Stimulated activated CD4-positive, alpha-beta T cell treated with anti-CD3 and anti-CD28 coated beads, TNF-alpha, amount 100 ng/mL, for 4 hours (primary cell): ENCODE measurements at regions not wholly inside any gene's neighbourhood (a gene's known extent, or its start where the extent isn't known, plus 50 kb on each side); places are given as distances from the start of the nearest gene placed in this dataset.
A peak's percentile ranks its signal among the peaks of the same experiment; 100 is the strongest.

Experiments
- DNase-seq, 3 experiments: peaks; one replicate each; pipeline ENCODE4 v3.0.0-alpha.2; 2020; ENCODE audit warnings: low read depth in 3 of 3

DNA sequence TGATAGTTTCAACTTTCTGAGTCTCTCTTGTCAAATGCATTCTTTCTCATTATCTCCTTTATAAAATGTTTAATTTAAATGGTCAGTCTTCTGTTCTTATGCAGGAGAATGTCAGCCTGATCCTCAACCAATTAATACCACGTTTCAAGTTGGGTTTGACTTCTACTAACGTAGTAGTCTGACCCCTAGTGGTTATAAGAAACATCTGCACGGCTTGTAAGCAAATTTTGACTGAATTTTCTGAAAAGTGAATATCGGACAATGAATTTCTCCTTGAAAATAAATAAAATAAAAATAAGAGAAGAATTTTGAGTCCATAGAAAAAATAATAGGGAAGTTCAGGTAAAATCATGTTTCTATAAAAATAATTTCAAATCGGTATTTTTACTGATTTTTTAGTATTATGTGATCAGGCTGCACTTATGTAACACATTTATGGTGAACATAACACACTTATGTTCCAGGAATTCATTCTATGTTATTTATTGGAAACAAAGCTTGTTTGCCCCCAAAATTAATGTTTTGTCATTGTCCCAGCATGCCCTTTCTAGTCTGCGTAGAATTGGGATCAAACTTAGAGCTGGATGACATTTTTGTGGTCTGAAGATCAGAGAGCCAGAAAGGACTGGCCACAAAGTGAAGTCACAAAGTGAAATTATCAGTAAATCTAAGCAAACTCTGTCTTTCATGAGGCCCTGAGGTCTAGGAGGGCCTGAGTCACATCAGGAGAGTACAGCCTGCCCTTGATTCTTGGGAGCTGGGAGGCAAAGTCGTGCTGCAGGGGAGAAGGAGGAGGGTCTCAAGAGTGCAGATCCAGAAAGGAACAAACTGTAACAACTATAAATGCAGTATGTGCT lies 101.2 kb upstream of the STXBP6 start:
- DNase-seq: no peak

DNA sequence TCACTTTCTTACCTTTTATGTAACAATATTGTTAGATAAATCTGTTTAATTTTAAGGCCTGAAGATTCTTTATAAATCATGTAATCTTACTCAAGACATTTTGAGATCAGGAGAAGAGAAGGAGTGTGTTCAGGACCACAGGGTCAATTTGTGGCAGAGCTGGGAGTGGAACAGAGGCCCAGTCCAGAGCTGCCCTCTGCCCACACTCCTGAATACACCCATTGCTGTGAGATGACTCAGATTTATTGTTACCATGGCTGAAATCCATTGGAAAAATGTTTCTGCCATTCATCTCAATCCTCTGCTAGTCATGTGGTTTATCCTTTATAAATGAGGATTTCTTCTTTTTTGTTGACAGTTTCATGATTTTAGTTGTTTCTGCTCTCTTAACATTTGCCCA lies 100.5 kb upstream of the STXBP6 start:
- DNase-seq: no peak

DNA sequence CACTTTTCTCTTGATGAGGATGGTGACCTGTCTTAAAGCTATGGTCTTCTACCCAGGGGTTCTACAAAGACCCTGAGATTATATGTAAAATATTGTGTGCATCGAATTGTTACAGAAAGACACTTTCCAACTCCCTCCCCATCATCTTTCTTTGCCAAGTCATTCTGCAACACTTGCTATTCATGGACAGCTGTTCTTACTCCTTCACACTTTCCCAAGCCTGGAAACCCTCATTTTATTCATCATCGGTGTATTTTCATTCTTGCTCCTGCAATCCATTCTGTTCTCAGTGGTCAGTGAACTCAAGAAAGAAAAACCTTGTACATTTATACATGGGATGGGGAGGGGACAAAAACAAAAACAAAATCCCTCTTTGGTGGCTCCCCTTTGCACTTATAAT lies 90.5 kb upstream of the STXBP6 start:
- DNase-seq: no peak

DNA sequence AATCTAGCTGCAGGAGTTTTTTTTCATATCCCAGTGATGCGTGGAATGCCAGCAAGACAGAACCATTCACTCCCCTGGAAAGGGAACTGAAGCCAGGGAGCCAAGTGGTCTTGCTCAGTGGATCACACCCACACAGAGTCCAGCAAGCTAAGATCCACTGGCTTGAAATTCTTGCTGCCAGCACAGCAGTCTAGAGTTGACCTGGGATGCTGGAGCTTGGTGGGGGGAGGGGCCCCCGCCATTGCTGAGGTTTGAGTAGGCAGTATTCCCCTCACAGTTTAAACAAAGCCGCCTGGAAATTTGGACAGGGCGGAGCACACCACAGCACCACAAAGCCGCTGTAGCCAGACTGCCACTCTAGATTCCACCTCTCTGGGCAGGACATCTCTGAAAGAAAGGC lies 86.9 kb upstream of the STXBP6 start:
- no peak for DNase-seq

DNA sequence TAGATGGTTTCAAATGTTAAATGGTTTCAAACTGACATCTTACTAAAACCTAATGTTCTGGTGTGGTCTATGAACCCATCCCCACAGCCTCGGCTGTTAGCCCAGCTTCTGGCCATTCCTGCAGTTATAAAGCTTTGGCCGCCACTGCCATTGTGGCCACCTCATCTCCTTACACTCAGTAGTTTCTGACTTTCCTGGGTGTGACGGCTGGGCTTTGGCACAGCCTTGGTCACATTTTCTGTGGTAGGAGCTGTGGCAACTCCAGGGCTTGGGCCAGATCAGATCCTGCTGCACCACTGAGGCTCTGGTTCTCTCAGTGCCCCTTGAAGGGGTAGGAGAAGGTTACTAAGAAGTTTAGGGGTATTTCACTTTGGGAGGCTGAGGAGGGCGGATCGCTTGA lies 84.2 kb upstream of the STXBP6 start:
- DNase-seq: no peak

DNA sequence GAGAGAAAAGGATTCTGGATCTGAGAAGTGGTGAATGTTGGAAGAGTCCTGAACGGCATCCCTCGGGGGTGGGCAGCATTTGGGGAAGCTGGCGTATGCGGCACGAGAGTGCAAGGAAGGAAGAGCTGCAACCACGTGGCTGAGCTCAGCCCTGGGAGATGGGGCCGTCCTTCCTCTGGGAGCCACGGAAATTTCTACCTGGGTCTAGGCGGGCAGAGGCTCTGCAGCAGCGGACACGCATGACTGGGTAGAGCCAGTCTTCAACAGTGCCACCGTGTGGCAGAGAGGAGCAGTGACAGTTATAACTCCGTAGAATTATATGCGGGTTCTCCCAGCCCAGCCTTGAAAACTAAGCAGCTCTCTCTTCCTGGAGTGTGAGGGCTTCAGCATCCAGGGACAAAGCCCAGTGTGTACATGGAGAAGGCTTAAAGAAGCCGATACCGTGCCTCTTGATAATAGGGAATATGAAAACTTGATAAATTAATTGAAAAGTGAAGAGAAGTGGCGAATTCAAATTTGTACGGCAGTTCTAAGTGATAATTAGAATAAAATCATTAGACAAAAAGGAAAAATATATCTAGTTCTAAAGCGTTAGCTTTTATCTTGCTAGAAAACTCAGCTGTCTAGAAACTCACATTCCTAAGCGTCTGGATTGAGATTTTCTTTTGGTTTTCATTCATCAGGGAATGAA lies 82.9 kb upstream of the STXBP6 start:
- peak in 2 of 3 experiments; percentile 0 to 2 for DNase-seq

DNA sequence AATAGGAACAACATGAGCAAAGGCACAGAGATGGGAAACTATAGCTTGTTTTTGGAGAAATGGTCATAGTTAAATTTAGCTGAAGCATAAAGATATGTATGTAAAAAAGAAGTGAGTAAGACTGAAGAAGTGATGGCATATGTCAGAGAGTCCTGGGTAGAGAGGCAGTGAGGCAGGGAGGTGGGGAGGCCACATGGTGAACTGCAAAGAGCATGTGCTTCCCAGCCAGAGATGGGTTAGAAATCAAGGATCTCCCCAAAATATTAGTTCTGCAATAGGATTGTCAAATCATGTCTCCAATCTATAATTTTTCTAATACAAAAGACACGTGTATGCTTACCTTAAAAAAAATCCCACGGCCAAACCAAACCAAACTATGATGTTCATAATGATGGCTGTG lies 82.1 kb upstream of the STXBP6 start:
- DNase-seq: no peak

DNA sequence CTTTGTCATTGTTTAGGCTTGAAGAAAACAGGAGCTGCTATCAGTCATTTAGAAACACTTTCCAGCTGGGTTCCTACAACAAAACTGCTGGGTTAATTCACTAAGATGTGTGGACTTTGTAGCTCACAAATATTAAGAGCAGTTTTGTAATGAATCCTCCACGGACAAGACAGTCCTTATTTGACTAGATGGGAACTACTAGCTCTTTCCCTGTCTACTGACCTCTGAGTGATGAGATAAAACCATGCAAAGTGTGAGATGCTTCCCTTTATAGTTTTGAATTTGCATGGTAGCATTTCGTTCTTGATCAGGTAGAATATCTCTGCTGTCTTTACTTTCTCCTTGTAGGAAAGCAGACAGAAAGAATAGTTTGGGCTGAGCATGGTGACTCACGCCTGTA lies 72.9 kb upstream of the STXBP6 start:
- no peak for DNase-seq

DNA sequence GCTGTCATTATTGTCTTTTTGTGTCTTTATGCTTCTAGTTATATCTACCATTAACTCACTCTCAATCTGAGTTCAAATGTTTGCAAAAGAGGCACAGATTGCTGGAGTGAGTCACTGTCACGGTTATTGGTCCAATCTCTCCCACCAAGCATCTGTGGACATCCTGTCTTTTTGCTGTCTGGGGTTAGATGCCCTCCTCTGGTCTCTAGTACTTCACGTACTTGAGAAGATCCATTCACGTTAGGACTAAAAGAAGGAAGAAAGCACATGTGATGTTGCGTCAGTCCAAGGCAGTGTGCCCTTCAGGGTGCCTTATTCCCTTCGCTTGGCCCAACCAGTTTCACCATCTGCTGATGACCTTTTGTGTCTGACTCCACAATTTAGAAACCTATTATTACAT lies 72.3 kb upstream of the STXBP6 start:
- DNase-seq: no peak

DNA sequence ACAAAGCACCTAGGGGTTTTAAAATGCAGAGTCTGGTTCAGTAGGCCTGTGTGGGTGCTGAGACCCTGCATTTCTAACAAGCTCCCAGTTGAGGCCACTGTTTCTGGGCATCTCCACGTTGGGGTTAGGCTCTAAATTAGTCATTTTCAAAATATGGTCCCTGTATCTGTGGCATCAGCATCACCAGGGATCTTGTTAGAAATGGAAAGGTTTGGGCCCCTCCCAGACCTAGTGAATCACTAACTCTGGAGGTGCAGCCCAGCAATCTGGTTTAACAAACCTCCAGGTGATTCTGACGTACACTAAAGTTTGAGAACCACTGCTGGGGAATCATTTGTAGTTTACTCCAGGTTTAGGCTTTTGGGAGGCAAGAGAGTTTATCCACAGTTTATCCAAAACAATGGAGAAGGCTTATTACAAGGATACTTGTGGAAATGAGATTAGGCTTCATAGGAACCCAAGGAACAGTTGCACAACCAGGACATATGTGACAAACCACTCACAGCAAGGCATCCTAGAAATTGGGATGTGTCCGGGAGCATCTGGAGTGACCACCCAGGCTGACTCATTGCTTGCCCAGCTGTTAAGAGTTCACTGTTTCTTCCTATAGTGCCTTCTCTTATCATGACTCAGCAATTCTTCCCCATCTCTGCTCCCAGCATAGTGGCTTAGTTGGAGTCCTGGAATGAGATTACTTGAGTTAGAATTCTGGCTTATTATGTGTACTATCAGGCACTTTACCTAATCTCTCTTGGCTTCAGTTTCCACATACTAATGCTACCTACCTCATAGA lies 71.6 kb upstream of the STXBP6 start:
- DNase-seq: no peak

DNA sequence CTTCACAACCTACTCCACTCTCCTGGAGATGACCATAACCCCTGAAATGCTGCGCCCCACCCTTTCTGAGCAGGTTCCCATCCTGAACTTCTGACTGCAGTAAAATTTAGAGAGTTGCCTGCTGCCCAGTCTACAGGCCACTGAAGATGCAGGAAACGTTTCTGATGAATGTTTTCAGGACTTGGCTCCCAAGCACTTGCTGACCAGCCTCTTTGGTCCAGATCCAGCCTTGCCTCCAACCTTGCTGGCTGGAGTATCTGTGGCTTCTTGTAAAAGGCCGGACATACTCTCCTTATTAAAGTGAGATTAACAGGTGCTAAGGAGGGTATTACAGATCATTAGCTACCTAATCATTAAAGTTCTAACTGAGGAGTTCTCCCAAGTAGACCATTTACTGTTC lies 70.3 kb upstream of the STXBP6 start:
- no peak for DNase-seq

DNA sequence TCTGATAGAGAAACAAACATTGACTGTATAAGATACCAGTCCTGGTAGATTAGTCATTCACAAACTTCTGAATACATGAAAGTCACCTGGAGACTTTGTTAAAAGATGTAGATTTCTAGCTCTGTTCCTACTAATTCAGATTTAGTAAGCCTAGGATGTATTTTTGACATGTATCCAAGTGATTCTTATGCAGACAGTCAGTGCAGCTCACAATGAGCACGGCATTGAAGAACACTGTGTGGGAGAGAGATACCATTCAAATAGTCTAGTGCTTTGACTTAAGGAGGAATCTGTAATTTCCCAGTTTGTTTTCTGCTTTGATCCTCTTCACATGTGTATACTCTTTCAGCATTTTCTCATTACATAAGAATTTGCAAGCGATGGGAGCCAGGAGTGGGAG lies 68.7 kb upstream of the STXBP6 start:
- DNase-seq: no peak

DNA sequence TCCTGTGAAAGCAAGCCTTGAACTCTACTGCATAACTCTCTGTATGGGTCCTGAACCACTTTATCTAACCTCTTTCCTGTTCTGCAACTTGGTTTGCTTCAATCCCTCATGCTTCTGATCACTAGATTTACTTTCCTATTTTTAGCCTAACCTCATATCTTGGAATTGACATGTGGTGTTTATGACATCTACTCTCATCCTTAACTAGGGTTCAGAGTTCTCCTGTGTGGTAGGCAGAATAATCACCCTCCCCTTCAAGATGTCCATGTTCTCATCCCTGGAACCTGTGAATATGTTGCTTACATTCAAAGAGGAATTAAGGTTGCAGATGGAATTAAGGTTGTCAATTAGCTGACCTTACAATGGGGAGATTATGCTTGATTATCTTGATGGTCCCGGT lies 67.4 kb upstream of the STXBP6 start:
- no peak for DNase-seq

DNA sequence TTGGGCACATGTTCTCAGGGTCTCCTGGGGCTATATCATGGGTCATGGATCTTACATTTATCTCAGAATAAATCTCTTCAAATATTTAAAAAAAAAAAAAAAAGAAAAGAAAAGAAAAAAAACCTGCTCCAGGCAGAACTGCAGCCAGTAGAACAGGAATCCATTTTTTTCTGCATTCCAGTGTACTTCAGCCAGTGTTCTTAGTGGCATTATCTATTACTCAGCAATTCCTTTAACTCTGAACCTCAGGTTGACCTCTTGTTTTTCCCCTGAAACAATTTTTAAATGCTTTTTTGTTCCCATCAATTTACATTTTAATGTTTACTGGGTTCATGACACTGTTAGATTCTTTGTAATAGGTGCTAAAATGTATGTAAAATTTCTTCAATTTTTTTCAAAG lies 66.7 kb upstream of the STXBP6 start:
- DNase-seq: no peak

DNA sequence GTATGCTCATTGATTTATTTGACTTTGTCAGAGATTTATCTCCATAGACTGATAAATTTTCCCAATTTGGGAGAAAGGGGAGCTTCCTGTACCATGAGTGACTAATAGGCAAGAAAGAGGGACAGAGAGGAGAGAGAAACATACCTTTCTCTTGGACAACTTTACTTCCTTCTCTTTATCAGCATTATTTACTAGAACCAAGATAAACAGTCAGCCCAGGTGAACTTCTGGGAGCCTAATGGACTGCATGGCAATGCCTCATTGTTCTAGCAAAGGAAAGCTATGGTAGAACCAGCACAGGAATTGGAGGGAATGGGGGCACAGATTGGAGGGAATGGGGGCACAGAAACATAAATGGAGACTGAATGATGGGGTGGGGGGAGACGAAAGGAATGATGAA lies 63.4 kb upstream of the STXBP6 start:
- no peak for DNase-seq

DNA sequence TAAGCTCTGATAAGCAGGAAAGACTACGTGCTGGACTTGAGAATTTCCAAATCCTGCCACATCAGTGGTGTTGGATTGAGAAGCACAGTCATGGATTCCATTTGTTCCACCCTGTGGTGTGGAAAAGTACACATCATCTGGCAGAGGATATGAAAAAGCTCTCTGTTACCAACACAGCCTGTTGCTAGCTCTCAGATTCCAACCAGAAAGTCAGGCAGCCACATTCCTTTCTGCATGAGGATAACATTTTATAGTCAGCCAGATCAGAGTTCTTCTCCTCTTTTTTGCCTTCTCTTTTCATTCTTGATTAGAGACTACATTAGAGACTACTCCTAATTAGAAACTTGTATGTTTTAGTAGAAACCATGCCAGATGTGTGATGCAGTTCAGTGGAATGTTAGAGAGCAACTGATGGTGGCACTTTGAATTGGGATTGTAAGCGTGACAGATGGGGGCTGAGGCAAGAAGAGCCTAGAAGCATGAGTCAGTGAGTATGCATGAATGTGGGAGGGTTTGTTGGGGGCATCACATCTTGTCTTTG lies 61.2 kb upstream of the STXBP6 start:
- DNase-seq: no peak

DNA sequence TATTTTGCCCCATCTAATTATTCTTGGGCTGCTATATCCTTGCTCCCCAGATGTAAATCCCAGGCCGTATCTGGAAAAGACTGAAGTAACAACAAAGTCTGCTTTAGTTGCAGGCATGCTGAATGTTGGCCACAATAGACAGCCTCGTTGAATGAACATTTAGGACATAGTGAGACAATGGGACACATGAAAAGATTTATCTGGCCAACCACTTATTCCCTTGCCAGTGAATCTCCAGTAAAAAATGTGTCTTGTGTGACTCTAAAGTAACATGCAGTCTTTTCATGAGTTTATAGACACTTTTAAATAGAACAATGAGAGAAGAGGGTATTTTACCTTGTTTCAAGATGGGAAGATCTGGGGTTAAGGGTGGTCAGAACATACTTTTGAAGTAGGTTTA lies 60.2 kb upstream of the STXBP6 start:
- DNase-seq: no peak

DNA sequence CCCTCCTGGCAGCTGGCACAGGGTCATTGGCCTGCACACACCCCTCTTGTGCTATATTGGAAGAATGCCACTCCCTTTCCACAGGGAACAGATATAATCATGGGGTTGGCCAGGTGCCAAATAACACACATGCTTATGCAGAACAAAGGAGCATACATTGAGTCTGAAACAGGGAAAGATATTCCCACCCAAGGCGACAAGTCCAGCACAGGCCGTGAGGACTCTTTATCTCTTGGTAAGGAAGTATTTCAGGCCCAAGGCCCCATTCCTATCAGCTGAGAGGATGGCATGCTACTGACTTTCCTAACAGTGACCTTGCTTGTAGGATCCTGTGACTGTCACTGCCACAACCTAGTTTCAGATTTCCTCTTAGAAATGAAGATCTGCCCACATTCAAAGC lies 59.0 kb upstream of the STXBP6 start:
- DNase-seq: no peak

DNA sequence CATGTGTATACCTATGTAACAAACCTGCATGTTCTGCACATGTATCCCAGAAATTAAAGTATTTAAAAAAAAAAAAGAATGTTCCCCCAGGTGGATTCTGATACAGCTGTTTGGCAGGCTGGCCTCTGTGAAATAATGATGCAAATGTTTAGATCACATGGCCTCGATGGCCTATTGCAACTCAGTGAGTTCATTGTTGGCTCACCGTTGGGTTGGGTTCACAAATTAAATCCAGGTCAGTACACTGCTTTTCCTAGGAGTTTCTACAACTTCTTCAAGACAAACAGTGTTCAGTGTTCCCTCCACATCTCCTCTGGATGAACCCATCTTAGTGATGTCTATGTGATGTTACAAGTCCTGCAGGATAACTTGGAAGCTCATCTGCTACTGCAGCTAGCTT lies 58.3 kb upstream of the STXBP6 start:
- DNase-seq: no peak

DNA sequence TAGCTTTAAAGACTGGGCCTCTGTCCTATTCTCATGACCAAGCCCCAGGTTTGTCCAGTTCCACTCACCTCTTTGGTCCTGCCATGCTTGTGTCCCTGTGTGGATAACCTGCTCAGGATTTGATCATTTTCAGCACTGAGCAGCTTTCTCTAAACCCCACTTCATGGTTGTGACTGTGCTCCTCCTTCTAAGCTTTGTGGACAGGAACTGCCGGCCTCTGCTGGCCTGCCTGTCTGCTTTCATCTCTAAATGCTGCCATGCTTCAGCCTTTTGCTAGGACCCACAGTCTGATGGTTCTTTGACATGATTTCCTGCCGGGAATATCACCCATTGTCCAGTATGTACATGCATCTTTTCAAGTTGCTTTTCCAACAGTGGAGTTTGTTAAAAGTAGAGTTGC lies 53.9 kb upstream of the STXBP6 start:
- DNase-seq: no peak

DNA sequence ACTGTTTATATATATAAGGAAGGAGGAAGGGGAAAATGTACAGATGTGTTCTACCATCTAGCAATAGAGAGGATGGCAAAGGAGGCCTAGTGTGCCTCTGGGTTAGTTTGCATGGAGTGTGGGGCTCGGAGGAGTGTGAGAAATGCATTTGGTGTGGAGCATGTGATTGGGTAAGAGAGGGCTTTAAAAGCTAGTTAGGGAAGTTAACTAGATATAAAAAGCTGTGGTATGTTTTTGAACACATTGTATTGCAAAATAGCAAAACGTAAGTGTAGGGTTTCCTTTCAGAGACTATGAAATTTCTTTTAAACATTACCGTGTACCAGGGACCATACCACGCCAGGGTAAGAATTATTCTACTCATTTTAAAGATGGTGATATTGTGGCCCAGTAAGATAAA lies 53.3 kb upstream of the STXBP6 start:
- no peak for DNase-seq

DNA sequence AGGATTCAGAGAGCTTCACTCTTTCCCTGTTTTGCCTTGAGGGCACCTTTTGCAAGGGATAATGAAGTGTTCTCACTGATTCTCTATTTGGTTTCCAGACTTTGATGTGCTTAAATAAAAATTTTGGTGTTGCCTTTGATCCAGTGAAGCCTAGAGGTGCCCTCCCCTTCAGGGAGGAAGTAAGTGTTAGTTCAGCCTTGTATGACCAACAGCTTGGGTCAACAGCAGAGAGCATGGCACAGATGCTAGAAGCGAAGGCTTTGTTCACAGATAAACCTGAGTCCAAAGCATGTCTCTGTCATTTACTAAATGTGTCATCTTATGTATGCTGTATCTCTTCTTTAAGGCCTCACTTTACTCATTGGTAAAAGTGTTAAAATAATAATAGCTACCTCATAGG lies 52.8 kb upstream of the STXBP6 start:
- no peak for DNase-seq
